NK-92 treated with Interleukin-12 subunit alpha and Interleukin-12 subunit beta, amount 100 ng/mL, for 24 hours (cell line): ENCODE measurements at regions not wholly inside any gene's neighbourhood (a gene's known extent, or its start where the extent isn't known, plus 50 kb on each side); places are given as distances from the start of the nearest gene placed in this dataset.
"Not testable (repeated sequence)": the region's sequence is repeated elsewhere in the genome, so short reads cannot be mapped to it uniquely, and the experiment has no call there.

Source experiments
- DNase-seq: peaks from one replicate; lab custom pipeline; 2025; lab: John Stamatoyannopoulos, UW

GRCh38 chr6:84872996-84873723, 108.8 kb upstream of the TBX18 start:
- no peak for DNase-seq

GRCh38 chr6:84871925-84872324, 107.5 kb upstream of the TBX18 start:
- no peak for DNase-seq

- no peak for DNase-seq
Observed at GRCh38 chr6:84870672-84871071, 106.3 kb upstream of the TBX18 start.

DNA sequence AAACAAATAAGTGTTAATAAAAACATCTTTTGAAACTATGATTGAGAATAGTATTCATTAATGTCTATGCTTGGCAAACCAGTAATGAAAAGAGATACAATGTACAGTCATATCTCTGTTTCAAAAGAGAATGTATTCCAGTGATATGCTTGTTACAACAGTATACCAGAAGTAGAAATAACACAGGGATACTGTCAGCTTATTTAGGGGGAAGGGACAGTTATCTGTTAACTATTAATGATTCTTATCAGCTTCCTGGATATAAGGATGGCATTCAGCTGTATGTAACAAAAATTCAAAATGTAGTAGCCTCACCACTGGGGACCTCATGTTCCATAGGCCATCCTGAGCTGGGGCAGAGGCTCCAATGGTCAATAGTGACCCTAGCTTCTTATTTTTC, 103.8 kb upstream of the TBX18 start:
- DNase-seq: no peak

DNA sequence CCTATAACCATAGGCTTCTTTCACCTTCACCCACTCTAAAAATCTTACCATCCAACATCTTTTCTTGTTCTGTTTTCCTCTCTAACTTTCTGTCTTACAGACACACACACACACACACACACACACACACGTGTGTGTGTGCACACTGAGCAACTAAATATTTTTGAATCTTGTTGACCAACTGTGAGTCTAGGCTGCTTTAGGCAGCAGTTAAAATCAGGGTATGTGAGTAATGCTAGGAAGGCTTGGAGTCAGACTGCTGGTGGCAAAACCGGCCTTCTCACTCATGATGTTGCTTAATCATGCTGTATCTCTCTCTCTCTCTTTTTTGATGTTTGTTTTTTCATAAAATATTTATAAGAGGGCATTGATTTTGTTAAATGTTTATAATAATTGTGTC, 103.1 kb upstream of the TBX18 start:
- no peak for DNase-seq

- DNase-seq: no peak
Observed at GRCh38 chr6:84866715-84867114, 102.3 kb upstream of the TBX18 start.

DNA sequence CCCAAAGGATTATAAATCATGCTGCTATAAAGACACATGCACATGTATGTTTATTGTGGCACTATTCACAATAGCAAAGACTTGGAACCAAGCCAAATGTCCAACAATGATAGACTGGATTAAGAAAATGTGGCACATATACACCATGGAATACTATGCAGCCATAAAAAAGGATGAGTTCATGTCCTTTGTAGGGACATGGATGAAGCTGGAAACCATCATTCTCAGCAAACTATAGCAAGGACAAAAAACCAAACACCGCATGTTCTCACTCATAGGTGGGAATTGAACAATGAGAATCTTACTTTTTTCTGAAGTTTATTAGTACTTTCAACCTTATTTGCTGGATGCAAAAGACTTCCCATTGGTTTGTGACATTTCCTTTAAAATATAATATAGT, 101.0 kb upstream of the TBX18 start:
- DNase-seq: not testable (repeated sequence)

DNA sequence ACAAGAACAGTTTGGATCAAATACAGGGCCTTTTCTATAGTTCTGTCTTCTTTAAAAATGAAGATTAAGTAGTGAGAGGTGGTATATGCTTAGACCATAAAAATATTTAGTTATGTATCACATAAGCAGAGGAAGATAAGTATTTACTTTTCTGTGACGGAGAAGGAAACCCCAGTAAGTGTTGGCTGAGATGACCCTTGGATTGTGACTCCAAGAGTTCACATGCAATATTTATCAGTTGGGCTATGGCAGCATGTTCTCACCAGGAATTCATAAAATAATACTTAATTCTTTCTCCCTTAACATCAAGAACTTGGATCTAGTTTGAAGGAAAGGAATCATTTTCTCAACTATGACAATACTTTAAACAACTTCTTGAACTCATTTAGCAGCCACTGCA, 98.4 kb upstream of the TBX18 start:
- no peak for DNase-seq

DNA sequence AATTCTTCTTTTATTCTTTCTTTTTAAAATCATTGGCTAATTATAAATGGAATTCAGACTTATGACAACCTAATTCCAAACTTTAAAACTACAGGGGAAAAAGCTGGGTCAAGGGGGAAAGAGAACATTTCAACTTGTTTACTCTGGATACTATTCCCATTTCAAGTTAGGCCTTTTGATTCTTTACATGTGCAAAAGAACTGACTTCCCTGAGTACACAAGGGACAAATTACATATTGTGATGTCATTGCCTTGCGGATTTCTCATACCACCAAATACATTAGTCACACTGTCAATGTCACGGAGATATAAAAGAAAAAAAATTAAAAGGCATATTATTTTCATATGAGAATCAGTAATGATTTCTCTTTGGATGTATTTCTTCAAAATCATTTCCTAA, 96.5 kb upstream of the TBX18 start:
- DNase-seq: no peak

- no peak for DNase-seq
Observed at GRCh38 chr6:84860509-84860908, 96.1 kb upstream of the TBX18 start.

DNA sequence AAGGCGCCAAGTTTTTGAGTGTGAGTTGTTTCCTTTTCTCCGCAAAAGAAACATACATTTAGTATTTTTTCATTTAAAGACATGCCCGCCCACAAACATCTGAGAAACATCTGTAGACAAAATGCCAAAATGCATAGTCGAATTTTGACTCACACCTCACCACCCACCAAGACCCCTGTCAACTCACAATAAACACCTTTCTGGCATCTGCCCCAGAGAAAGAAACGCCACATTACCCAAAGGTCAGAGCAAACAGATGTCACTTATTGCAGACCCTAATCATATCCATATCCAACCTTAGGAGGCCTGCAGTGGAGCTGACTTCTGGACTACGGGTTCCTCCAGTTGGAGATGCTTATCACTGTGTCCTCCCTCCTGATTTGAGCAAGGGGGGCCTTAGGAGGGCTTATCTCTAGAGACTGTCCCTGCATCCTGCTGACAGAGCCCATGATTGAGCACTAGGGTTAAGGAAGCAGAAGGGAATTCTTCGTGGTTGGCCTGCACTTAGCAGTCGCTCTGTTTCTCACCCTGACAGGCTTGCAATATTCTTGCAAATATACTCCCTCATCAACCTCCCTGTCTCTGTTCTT, 90.5 kb upstream of the TBX18 start:
- no peak for DNase-seq

- DNase-seq: no peak
Observed at GRCh38 chr6:84853901-84854300, 89.5 kb upstream of the TBX18 start.

DNA sequence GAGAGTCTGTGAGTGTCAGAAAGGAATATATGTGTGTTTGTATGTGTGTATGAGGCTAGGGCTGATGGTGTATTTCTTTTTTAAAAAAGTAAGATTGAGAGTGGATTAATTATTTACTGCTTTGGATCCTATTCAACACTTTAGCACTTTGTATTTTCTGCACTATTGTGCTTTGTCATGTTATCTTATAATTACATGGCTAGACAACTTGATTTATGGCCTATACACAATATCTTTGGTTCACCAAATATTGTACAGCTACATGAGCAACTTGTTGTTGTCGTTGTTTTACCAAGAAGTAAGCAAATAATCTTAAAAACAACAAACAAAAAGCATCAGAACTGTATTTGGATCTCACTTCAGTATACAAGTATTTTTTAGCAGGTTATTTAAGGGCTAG, 84.6 kb upstream of the TBX18 start:
- no peak for DNase-seq

DNA sequence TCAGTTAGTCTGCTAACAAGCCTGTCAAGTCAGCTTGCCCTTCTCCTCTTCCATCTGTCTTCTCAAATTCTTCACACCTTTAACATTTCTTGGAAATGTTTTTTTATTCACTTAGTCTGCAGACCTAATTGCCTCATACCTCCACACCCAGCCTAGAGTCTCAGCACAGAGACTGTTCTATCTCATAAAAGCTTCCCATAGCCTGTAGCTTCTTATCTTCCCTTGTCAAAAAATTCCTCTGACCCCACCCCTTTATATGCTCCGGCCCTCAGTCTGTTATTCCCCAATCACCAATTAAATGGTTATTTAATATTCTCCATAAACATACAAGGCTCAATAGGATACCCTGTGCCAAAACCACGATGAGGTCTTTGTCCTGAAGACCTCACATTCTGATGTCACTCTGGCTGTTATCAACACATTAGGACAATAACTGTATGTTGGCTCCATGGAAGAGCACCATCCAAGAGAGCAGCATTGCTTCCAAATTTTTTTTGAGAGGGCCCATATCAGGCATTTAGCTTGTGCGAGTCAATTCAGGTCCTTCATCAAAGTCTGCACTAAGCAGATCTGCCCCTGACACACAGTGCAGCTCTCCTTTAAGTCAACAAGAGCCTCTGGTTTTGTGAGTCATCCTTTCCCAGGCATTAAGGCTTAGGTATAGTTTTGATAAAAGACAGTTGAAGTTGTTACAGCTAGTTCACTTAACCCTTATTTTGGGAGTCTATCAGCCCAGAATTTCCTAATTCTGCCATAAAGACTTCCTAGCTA, 83.2 kb upstream of the TBX18 start:
- DNase-seq: no peak

DNA sequence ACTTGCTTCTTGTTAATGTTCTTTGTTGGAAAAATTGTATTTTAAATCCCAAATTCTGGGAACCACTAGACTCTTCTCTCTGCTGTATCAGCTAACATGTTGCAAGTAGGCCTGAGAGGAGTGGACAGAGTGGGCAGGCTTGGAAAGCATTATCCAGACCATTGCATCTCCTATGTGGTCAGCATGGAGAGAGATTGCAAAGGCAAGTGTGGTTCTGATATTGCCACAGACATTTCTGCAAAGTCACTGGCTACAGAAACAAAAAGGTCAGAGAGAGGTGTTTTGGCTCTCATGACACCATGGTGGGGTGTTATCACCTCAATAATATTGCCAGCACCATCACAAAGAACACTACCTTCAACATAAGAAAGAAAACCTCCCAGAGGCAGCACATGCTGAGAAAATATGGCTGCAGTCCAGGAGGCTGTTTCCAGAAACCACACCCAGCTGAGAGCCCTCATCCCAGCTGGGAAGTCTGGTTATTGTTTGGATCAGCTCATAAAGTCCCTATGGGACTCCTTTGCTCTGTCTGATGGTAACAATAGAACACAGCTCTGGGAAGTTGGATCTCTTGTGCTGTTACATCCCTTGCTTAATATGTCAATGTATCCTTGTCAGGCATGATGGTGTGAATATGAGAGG, 78.2 kb upstream of the TBX18 start:
- DNase-seq: no peak

- DNase-seq: not testable (repeated sequence)
Observed at GRCh38 chr6:84837068-84837866, 72.9 kb upstream of the TBX18 start.

GRCh38 chr6:84836366-84836765, 72.0 kb upstream of the TBX18 start:
- DNase-seq: no peak

DNA sequence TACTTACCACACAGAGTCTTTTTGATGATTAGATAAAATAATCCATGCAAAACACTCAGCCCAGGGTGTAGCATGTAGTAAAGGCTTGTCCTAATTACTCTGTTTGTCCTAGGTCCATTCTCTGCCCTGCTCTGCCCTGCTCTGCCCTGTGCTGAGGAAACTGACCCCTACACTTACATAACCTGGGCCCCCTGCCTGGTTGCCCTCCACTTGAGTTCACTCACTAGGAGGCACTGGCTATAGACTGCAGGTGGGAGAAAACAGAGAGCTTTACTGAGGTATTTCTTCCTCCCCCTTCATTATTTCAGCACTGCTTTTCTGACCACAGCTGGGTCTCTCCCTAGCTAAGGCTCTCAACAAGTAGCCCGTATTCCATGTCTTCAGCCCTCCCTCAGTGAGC, 70.9 kb upstream of the TBX18 start:
- no peak for DNase-seq

- not testable (repeated sequence) for DNase-seq
Observed at GRCh38 chr6:84831924-84832323, 67.5 kb upstream of the TBX18 start.

DNA sequence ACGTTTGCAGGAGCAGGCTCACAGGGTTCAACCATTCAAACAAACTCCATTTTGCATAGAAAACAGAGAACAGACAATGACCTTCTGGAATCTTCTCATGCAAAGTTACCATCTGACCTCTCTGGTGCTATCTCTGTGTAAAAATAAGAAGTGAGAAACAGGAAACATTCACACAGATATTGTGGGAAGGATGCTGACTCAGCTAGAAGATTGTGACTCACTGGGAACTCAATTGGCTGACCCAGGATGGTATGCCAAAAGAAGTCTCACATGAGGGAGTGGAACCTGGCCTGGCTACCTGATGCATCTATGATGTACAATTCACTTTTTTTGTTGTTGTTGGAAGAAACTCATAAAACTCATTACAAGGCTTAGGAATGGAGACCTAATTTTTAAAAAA, 61.1 kb upstream of the TBX18 start:
- no peak for DNase-seq

DNA sequence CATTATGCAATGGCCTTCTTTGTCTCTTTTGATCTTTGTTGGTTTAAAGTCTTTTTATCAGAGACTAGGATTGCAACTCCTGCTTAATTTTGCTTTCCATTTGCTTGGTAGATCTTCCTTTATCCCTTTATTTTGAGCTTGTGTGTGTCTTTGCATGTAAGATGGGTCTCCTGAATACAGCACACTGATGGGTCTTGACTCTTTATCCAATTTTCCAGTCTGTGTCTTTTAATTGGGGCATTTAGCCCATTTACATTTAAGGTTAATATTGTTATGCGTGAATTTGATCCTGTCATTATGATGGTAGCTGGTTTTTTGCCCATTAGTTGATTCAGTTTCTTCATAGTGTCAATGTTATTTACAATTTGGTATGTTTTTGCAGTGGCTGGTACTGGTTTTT, 56.9 kb upstream of the TBX18 start:
- DNase-seq: not testable (repeated sequence)

DNA sequence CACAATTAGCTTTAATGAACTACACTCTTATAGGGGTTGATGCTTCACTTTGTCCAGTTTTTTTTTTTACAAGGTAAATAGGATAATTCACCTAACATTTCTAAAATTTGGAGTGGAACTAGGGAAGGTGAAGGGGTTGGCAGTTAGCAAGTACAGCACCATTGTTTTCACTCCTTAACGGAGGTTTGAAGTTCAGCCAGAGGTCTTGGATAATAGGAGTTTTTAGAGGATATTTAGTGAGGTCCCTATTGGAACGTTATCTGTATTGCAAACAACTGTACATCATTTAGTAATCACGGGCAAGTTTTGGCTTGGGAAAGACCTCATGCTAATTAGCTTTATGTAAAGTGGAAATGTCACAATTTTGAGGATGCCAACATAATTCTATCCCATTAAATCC, 52.3 kb upstream of the TBX18 start:
- no peak for DNase-seq
